Astrocyte of the cerebellum (primary cell): ENCODE measurements at regions not wholly inside any gene's neighbourhood (a gene's known extent, or its start where the extent isn't known, plus 50 kb on each side); places are given as distances from the start of the nearest gene placed in this dataset.

Source experiments
- DNase-seq: peaks from one replicate; pipeline ENCODE4 v3.0.0-alpha.2; 2011; ENCODE audit warnings: low read depth
- H3K4me3 ChIP-seq: 2 replicates; pipeline ENCODE4 v1.5.1; 2011; ENCODE audit warnings: mild to moderate bottlenecking, low read depth, low read length, moderate library complexity
- CTCF ChIP-seq: IDR thresholded peaks from 2 replicates; pipeline ENCODE4 v1.5.1; 2012; ENCODE audit warnings: low read length, low read depth, moderate library complexity, mild to moderate bottlenecking; ENCODE audit errors: missing control alignments
- in situ Hi-C: cut with HindIII; loops from 2 replicates; pipeline ENCODE4 v1.10.0; 2017; ENCODE audit warnings: low sequenced_read_pairs

- H3K4me3 ChIP-seq: no peak overlapping the region
- in situ Hi-C loops: no loop called here
- TF ChIP-seq CTCF: no peak
- DNase-seq: no peak
Observed at GRCh38 chr2:237269138-237269875, 144.7 kb downstream of the COL6A3 start.

GRCh38 chr2:237270520-237270919 is 143.4 kb downstream of the COL6A3 start:
- no peak for TF ChIP-seq CTCF
- no peak overlapping the region for H3K4me3 ChIP-seq
- in situ Hi-C loops: no loop called here
- DNase-seq: no peak

GRCh38 chr2:237271698-237272652 is 142.0 kb downstream of the COL6A3 start:
- in situ Hi-C loops: no loop called here
- no peak for DNase-seq

More at GRCh38 chr2:237271698-237272652, 142.0 kb downstream of the COL6A3 start:
- H3K4me3 ChIP-seq: no peak overlapping the region
- no peak for TF ChIP-seq CTCF
